ENCODE measurements at regions not wholly inside any gene's neighbourhood (a gene's known extent, or its start where the extent isn't known, plus 50 kb on each side); places are given as distances from the start of the nearest gene placed in this dataset.

DNA sequence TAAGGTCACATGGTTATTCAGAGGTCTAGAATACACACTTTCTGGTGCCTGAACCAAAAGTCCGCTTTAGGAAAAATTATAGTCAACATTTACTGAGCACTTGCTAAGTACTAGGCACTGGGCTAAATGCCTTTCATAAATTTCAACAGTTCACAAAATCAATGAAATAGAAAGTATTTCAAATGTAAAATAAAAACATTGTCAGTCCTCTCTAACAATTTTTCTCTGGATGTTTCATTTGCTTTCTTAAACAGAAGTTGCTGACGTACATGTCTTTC lies 61.7 kb downstream of the HHEX start:
- Histone ChIP-seq H3K27me3 (ENCODE audit: insufficient read depth, low read length, poor library complexity, severe bottlenecking) (no peaks in the 10 kb centered on the region), H3K4me1 (ENCODE audit: insufficient read depth, low read length, poor library complexity, severe bottlenecking) (peaks cover 38% of the 10 kb centered on the region), H3F3A (ENCODE audit: low read depth) (peaks cover 11% of the 10 kb centered on the region), H2AFZ (ENCODE audit: low read length) (no peak overlapping the region), H4K20me1 (ENCODE audit: insufficient read depth, low read length, poor library complexity, severe bottlenecking) (no peaks in the 10 kb centered on the region), H3K9me2 (replicated peaks; ENCODE audit: low read depth, low read length) (no peaks in the 10 kb centered on the region), H3K9me3 (ENCODE audit: insufficient read depth, low read depth, low read length) (no peaks in the 10 kb centered on the region), H3K36me3 (ENCODE audit: insufficient read depth, low read length) (no peaks in the 10 kb centered on the region), H3K79me2 (ENCODE audit: insufficient read depth, low read length) (no peaks in the 10 kb centered on the region), H3K9ac (ENCODE audit: low read depth, low read length, poor library complexity, severe bottlenecking) (no peak overlapping the region), H3K4me2 (ENCODE audit: low read depth, low read length, poor library complexity, severe bottlenecking) (no peak overlapping the region), H3K4me3 (ENCODE audit: low read length, poor library complexity, severe bottlenecking) (no peak overlapping the region)
- no peak for TF ChIP-seq EZH2phosphoT487 (IDR thresholded peaks at IDR 0.05; ENCODE audit: borderline replicate concordance)
- TF ChIP-seq, protein P1, sequence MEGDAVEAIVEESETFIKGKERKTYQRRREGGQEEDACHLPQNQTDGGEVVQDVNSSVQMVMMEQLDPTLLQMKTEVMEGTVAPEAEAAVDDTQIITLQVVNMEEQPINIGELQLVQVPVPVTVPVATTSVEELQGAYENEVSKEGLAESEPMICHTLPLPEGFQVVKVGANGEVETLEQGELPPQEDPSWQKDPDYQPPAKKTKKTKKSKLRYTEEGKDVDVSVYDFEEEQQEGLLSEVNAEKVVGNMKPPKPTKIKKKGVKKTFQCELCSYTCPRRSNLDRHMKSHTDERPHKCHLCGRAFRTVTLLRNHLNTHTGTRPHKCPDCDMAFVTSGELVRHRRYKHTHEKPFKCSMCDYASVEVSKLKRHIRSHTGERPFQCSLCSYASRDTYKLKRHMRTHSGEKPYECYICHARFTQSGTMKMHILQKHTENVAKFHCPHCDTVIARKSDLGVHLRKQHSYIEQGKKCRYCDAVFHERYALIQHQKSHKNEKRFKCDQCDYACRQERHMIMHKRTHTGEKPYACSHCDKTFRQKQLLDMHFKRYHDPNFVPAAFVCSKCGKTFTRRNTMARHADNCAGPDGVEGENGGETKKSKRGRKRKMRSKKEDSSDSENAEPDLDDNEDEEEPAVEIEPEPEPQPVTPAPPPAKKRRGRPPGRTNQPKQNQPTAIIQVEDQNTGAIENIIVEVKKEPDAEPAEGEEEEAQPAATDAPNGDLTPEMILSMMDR (conservative IDR thresholded peaks at IDR 0.05; ENCODE audit: low read length), result no peak

DNA sequence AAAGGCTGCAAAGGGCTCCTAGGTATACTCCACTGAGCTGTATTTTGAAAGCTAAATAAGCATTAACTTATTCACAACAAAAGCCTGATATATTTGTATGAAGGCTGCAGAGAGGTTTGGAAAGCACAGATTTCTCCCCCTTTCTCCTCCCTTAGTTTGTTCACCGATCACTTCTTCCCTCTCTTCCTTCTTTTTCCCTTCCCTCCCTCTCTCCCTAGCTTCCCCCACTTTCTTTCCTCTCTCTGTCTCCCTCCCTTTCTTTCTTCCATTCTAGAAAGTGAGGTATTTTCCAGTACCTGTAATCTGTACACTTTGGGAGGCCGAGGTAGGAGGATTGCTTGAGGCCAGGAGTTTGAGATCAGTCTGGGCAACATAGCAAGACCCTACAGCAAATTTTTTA lies 62.1 kb downstream of the HHEX start:
- TF ChIP-seq EZH2phosphoT487 (IDR thresholded peaks at IDR 0.05; ENCODE audit: borderline replicate concordance), result no peak
- TF ChIP-seq, protein P1 (conservative IDR thresholded peaks at IDR 0.05; ENCODE audit: low read length), result no peak

DNA sequence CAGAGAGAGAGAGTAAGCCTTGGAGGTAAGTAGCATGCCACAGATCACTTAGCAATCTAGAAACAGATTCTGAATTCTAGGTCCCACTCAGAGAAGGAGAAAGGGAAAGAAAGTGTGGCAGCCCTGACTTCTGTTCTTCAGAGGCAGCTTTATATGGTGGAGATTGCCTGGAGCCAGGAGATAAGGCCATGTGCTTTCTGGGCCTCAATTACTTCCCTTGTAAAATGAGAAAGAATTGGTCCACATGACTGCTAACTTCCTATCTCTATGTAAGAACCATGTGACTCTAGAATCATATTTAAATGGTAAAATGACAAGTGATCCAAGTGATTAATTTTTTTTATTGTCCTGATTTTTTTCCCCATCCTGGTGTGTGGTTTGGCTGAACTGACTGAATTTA lies 64.1 kb downstream of the HHEX start:
- no peaks in the 10 kb centered on the region for H3K79me2 ChIP-seq (ENCODE audit: insufficient read depth, low read length)
- no peak overlapping the region for H2AFZ ChIP-seq (ENCODE audit: low read length)
- peaks cover 48% of the 10 kb centered on the region for H3K4me1 ChIP-seq (ENCODE audit: insufficient read depth, low read length, poor library complexity, severe bottlenecking)
- H3K9me2 ChIP-seq (replicated peaks; ENCODE audit: low read depth, low read length), result no peaks in the 10 kb centered on the region
- peaks cover 26% of the 10 kb centered on the region for H3F3A ChIP-seq (ENCODE audit: low read depth)
- no peak overlapping the region for H3K9ac ChIP-seq (ENCODE audit: low read depth, low read length, poor library complexity, severe bottlenecking)
- no peaks in the 10 kb centered on the region for H3K36me3 ChIP-seq (ENCODE audit: insufficient read depth, low read length)
- H3K4me3 ChIP-seq (ENCODE audit: low read length, poor library complexity, severe bottlenecking), result no peak overlapping the region
- no peaks in the 10 kb centered on the region for H3K27me3 ChIP-seq (ENCODE audit: insufficient read depth, low read length, poor library complexity, severe bottlenecking)
- no peaks in the 10 kb centered on the region for H4K20me1 ChIP-seq (ENCODE audit: insufficient read depth, low read length, poor library complexity, severe bottlenecking)
- H3K9me3 ChIP-seq (ENCODE audit: insufficient read depth, low read depth, low read length), result no peaks in the 10 kb centered on the region
- no peak for TF ChIP-seq EZH2phosphoT487 (IDR thresholded peaks at IDR 0.05; ENCODE audit: borderline replicate concordance)
- TF ChIP-seq, protein P1 (conservative IDR thresholded peaks at IDR 0.05; ENCODE audit: low read length), result no peak
- H3K4me2 ChIP-seq (ENCODE audit: low read depth, low read length, poor library complexity, severe bottlenecking), result peak overlapping the region; percentile 3

More for the DNA sequence above, 62.1 kb downstream of the HHEX start:
- Histone ChIP-seq H2AFZ (ENCODE audit: low read length) (no peak overlapping the region), H3K27me3 (ENCODE audit: insufficient read depth, low read length, poor library complexity, severe bottlenecking) (no peaks in the 10 kb centered on the region), H3K9me2 (replicated peaks; ENCODE audit: low read depth, low read length) (no peaks in the 10 kb centered on the region), H3K9ac (ENCODE audit: low read depth, low read length, poor library complexity, severe bottlenecking) (no peak overlapping the region), H3K79me2 (ENCODE audit: insufficient read depth, low read length) (no peaks in the 10 kb centered on the region), H3K36me3 (ENCODE audit: insufficient read depth, low read length) (no peaks in the 10 kb centered on the region), H3K4me3 (ENCODE audit: low read length, poor library complexity, severe bottlenecking) (no peak overlapping the region), H3K4me2 (ENCODE audit: low read depth, low read length, poor library complexity, severe bottlenecking) (no peak overlapping the region), H3K9me3 (ENCODE audit: insufficient read depth, low read depth, low read length) (no peaks in the 10 kb centered on the region), H3F3A (ENCODE audit: low read depth) (peaks cover 14% of the 10 kb centered on the region), H4K20me1 (ENCODE audit: insufficient read depth, low read length, poor library complexity, severe bottlenecking) (no peaks in the 10 kb centered on the region), H3K4me1 (ENCODE audit: insufficient read depth, low read length, poor library complexity, severe bottlenecking) (peaks cover 42% of the 10 kb centered on the region)
